ENCODE measurements at regions not wholly inside any gene's neighbourhood (a gene's known extent, or its start where the extent isn't known, plus 50 kb on each side); places are given as distances from the start of the nearest gene placed in this dataset.

GRCh38 chr10:35885076-35885475 lies 243.0 kb upstream of the FZD8 start:
- Histone ChIP-seq H3K4me1 (ENCODE audit: low read depth) (peaks cover 18% of the 10 kb centered on the region), H3K9me3 (no peaks in the 10 kb centered on the region), H3K4me3 (no peak overlapping the region), H3K36me3 (ENCODE audit: low read depth) (no peaks in the 10 kb centered on the region)
- ATAC-seq (no peak), DNase-seq (no peak)
- intact Hi-C loops (cut with DNase I, micrococcal nuclease), result no loop called here
- TF ChIP-seq, protein P1, sequence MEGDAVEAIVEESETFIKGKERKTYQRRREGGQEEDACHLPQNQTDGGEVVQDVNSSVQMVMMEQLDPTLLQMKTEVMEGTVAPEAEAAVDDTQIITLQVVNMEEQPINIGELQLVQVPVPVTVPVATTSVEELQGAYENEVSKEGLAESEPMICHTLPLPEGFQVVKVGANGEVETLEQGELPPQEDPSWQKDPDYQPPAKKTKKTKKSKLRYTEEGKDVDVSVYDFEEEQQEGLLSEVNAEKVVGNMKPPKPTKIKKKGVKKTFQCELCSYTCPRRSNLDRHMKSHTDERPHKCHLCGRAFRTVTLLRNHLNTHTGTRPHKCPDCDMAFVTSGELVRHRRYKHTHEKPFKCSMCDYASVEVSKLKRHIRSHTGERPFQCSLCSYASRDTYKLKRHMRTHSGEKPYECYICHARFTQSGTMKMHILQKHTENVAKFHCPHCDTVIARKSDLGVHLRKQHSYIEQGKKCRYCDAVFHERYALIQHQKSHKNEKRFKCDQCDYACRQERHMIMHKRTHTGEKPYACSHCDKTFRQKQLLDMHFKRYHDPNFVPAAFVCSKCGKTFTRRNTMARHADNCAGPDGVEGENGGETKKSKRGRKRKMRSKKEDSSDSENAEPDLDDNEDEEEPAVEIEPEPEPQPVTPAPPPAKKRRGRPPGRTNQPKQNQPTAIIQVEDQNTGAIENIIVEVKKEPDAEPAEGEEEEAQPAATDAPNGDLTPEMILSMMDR (IDR thresholded peaks at IDR 0.05), result no peak

GRCh38 chr10:35884657-35885071 lies 242.6 kb upstream of the FZD8 start:
- intact Hi-C loops (cut with DNase I, micrococcal nuclease), result no loop called here
- DNase-seq (peak in 1 of 3 donors; percentile 45), ATAC-seq (peak; percentile 51)
- Histone ChIP-seq H3K36me3 (ENCODE audit: low read depth) (no peaks in the 10 kb centered on the region), H3K4me1 (ENCODE audit: low read depth) (peaks cover 14% of the 10 kb centered on the region), H3K9me3 (no peaks in the 10 kb centered on the region), H3K4me3 (no peak overlapping the region)
- TF ChIP-seq, protein P1 (IDR thresholded peaks at IDR 0.05), result no peak

GRCh38 chr10:35882422-35883150 lies 240.5 kb upstream of the FZD8 start:
- TF ChIP-seq, protein P1 (IDR thresholded peaks at IDR 0.05), result no peak
- no peak for ATAC-seq
- intact Hi-C loops (cut with DNase I, micrococcal nuclease), result no loop called here
- Histone ChIP-seq H3K36me3 (ENCODE audit: low read depth) (no peaks in the 10 kb centered on the region), H3K9me3 (no peaks in the 10 kb centered on the region), H3K4me3 (no peak overlapping the region), H3K4me1 (ENCODE audit: low read depth) (peaks cover 10% of the 10 kb centered on the region)
- no peak for DNase-seq

- Histone ChIP-seq H3K9me3 (no peaks in the 10 kb centered on the region), H3K4me1 (ENCODE audit: low read depth) (no peaks in the 10 kb centered on the region), H3K36me3 (ENCODE audit: low read depth) (no peaks in the 10 kb centered on the region), H3K4me3 (no peak overlapping the region)
- TF ChIP-seq, protein P1 (IDR thresholded peaks at IDR 0.05), result no peak
- intact Hi-C loops (cut with DNase I, micrococcal nuclease), result no loop called here
- DNase-seq (no peak), ATAC-seq (no peak)
These were observed 239.2 kb upstream of the FZD8 start for GRCh38 chr10:35881320-35881719.

DNA sequence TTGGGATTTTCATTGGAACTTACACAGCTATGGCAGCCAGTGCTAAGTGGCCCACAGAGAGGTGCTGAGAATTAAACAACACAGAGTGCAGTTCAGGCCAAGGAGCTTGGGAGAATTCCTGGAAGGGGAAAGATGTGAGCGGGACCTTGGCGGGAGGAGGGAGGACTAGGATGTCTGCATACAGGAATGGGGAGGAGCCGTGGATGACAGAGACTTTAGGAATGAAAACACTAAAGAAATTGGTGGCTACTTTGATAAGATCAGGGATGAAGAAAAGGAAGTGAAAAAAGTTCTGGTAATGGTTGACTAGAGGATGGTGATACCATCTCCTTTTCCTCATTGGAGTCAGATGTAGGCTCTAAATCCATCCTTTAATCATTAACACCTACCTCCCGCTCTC lies 234.2 kb upstream of the FZD8 start:
- H3K9me3 ChIP-seq, result no peaks in the 10 kb centered on the region
- H3K36me3 ChIP-seq (ENCODE audit: low read depth), result no peaks in the 10 kb centered on the region
- H3K4me3 ChIP-seq, result no peak overlapping the region
- intact Hi-C loops (cut with DNase I, micrococcal nuclease), result no loop called here
- ATAC-seq, result peak; percentile 75
- TF ChIP-seq, protein P1 (IDR thresholded peaks at IDR 0.05), result no peak
- H3K4me1 ChIP-seq (ENCODE audit: low read depth), result peaks cover 3% of the 10 kb centered on the region
- DNase-seq, result no peak
